SKM-1 treated with dmso at 0.1 percent for 144 hours (cell line): ENCODE measurements at regions not wholly inside any gene's neighbourhood (a gene's known extent, or its start where the extent isn't known, plus 50 kb on each side); places are given as distances from the start of the nearest gene placed in this dataset.

Experiments used
- DNase-seq: peaks from one replicate; lab custom pipeline; 2025; ENCODE audit not compliant: unreplicated experiment; lab: John Stamatoyannopoulos, UW

DNA sequence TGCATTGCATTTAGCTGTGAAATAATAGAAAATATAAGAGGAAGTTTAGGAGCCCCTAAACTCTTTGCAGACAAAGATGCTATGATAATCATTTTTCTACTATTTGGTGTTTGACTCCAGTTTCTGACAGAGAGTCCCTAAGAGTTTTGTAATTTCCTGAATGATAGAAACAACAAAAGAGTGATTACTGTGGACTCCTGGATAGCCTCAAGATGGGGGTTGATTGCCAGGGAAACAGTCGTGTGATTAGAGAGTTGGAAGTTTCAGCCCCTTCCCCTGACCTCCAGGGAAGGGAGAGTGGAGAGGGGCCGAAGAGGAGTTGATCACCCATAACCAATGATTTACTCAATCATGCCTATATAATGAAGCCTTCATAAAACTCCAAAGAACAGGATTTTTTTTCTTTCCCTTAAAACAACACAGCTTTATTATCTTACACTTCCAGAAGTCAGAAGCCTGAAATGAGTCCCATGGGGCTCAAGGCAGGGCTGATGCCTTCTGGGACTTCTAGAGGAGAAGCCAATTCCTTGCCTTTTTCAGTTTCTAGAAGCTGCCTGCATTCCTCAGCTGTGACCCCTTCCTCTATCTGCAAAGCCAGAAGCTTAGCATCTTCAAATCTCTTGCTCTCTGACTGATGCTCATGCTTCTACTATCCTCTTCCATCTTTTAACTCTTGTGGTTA is 292.3 kb upstream of the ZPLD1 start:
- no peak for DNase-seq

GRCh38 chr3:102143536-102143935 is 291.3 kb upstream of the ZPLD1 start:
- DNase-seq, result no peak

DNA sequence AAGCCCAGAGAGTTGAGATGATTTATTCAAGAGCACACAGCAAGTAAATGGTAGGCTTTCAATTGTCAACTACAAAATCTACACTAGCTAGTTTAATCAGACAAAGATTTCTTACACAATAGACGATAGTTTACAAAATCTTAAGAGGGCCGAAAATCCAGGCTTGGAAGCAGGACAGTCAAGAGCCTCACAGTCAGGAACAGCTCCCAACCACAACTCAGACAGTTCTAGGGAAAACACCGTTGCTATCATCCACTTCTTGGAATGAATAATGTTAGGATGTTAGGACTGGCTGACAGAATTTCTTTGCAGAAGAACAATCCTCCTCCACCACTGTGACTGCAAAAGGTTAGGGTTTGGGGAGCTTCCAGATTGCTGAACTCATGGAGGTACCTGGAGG is 290.8 kb upstream of the ZPLD1 start:
- DNase-seq, result no peak

DNA sequence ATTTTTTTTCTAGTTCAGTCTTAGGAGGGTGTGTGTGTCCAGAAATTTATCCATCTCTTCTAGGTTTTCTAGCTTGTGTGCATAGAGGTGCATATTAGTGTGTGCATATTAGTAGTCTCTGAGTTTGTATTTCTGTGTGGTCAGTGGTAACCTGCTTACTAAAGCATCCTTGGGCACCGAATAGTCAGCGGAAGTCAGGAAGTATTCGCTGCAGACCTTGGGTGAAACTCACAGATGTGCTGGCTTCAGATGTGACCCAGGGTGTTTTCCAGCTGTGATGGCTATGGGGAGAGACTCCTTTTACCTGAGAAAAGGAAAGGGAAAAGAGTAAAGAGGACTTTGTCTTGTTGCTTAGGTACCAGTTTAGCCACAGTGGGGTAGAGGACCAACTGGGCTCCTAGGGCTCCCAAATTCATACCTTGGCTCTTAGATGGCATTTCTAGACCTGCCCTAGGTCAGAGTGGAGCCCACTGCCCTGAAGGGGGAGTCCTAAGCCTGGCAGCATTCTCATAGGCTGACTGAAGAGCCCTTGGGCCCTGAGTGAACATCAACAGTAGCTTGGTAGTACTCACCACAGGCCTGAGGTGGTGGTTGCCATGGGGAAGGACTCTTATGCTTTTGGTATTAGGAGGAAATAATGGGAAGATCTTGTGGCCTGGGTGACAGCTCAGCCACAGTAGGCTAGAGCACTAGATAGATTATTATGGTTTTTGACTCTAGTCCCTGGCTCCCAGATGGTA is 286.0 kb upstream of the ZPLD1 start:
- DNase-seq, result no peak

DNA sequence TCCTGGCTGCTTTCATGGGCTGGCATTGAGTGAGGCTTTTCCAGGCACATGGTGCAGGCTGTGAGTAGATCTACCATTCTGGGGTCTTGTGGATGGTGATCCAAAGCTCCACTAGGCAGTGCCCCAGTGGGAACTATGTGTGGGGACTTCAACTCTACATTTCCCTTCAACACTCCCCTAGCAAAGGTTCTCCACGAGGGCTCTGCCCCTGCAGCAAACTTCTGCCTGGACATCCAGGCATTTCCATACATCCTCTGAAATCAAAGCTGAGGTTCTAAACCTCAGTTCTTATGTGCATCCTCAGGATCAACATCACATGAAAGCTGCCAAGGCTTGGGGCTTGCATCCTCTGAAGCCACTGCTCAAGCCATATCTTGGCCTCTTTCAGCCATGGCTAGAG is 282.9 kb upstream of the ZPLD1 start:
- DNase-seq, result no peak

GRCh38 chr3:102156426-102156825 is 278.4 kb upstream of the ZPLD1 start:
- DNase-seq, result no peak

DNA sequence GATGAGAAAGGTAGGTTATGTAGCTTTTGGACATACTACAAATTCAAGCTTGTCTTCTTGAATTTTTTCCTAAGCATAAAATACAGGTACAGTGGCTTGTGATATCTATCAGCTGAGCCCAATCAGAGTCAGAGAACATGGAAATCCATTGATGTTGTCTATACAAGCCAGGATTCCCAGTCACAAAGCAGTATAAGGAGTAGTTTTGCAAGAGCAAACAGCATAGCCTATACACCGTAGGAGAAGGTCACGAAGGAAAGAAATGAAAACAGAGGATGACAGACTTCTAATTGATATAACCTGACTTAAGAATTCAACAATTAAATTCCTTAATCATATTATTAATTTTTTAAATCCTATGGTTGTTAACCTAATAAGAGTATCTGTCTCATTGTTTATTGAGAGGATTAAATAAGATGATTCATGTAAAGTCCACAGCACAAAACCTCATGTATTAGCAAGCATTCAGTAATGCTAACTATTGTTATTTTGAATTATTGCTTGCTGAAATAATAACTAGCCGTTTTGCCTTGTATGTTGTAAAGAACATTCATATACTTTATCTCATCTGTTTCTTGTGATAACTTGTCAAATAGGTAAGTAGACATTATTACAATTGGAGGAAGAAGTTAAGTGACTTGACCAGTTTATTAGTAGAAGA is 276.6 kb upstream of the ZPLD1 start:
- no peak for DNase-seq

DNA sequence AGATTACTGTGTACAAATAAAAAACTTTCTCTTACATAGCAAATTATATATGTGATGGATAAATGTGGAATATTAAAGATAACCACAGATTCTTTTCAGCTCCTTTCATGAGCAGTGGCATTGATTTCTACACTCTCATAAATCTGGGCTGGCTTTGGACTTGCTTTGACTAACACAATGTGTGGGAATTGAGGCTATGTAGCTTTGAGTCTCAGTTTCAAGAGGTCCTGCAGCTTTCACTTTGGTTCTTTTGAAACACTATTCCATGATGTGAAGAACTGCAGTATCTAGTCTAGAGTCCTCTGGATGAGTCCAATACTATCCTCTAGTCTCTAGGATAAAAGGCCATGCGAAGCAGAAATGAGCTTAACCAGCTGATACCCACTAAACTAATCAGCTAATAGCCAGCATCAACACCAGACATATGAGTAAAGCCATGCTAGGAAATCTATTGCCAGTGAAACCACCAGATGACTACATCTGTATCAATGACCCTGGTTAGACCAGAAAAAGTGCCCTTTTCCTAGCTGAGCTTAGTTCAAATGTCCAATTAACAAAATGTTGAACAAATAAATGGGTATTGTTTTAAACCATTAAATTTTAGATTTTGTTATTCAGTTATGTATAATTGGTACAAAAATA is 274.9 kb upstream of the ZPLD1 start:
- DNase-seq, result no peak

GRCh38 chr3:102161384-102162006 is 273.3 kb upstream of the ZPLD1 start:
- no peak for DNase-seq

GRCh38 chr3:102162251-102162650 is 272.6 kb upstream of the ZPLD1 start:
- no peak for DNase-seq

GRCh38 chr3:102163039-102163817 is 271.6 kb upstream of the ZPLD1 start:
- DNase-seq, result no peak

GRCh38 chr3:102163818-102164154 is 271.0 kb upstream of the ZPLD1 start:
- no peak for DNase-seq

DNA sequence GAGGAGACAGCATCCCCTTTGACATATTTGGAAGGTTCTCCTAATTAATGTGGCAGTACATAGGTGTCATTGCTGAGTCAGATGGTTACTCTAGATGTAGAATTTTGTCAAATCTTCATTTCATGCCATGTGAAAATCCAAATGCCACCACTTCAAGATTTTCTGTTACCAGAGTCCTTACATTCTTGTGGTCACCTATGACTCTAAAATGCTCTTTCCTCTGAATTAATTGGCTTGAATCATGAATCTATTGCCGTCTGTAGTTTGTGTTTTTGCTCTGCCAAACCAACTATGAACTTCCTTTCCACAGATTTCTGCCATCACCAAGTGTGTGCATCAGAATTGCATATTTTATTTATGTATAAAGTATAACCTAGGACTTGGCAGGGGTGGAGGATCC is 269.4 kb upstream of the ZPLD1 start:
- DNase-seq, result no peak

- no peak for DNase-seq
These were observed 264.8 kb upstream of the ZPLD1 start for GRCh38 chr3:102169915-102170479.

- DNase-seq, result no peak
These were observed 264.3 kb upstream of the ZPLD1 start for GRCh38 chr3:102170545-102170944.

GRCh38 chr3:102174312-102174712 is 260.5 kb upstream of the ZPLD1 start:
- peak; percentile 4 for DNase-seq

DNA sequence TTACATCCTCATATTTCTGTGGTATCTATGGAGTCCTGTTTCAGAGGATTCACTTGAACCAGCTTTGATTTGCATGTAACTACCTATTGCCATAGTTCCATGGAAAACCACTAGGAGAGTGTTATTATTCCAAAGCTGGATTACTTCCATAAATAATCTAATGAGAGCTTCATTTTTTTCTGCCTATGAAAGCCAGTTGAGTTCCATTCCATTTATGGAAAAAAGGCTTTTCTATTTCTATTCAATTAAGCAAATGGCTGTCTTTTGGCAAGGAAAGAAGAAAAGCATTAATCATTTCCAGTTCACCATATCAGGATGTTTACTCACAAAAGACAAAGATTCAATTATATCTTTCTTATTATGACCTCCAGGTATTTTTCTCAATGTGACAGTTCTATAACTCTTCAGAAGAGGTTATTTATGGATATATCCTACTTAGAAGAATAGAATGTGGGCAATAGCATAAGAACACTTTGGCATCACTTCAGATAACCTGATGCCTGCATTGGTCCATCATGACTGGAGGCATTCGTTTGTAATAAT is 259.9 kb upstream of the ZPLD1 start:
- DNase-seq, result no peak

- no peak for DNase-seq
These were observed 258.3 kb upstream of the ZPLD1 start for GRCh38 chr3:102176333-102177050.

- no peak for DNase-seq
These were observed 257.6 kb upstream of the ZPLD1 start for GRCh38 chr3:102177075-102177755.
